ENCODE measurements at regions not wholly inside any gene's neighbourhood (a gene's known extent, or its start where the extent isn't known, plus 50 kb on each side); places are given as distances from the start of the nearest gene placed in this dataset.

- Mint-ChIP-seq H3K27ac (no peak overlapping the region), H3K36me3 (no peaks in the 10 kb centered on the region), H3K27me3 (peaks cover 1 to 11% of the 10 kb centered on the region in 2 donors), H3K4me1 (peaks cover 0 to 3% (median 0%) of the 10 kb centered on the region in 3 donors), H3K4me3 (no peak overlapping the region), H3K9me3 (no peaks in the 10 kb centered on the region)
- Histone ChIP-seq H3K27me3 (replicated peaks in 1 of 2; ENCODE audit: control insufficient read depth in 2 of 2, extremely low read depth in 1 of 2, insufficient read depth in 2 of 2, low read length in 1 of 2) (no peaks in the 10 kb centered on the region), H3K9me3 (no peaks in the 10 kb centered on the region), H3K4me3 (ENCODE audit: control insufficient read depth in 1 of 2, extremely low read depth in 1 of 2, low read length in 1 of 2) (no peak overlapping the region), H3K4me1 (ENCODE audit: control insufficient read depth in 1 of 2, extremely low read depth in 1 of 2, insufficient read depth in 2 of 2, low read length in 2 of 2) (no peaks in the 10 kb centered on the region), H3K36me3 (ENCODE audit: control insufficient read depth in 2 of 2, extremely low read depth in 1 of 2, insufficient read depth in 1 of 2, low read length in 1 of 2) (no peaks in the 10 kb centered on the region), H3K27ac (ENCODE audit: low read length) (no peak overlapping the region)
- POLR2A ChIA-PET: no interaction called here
- DNase-seq (no peak), ATAC-seq (replicated peaks in 1 of 4) (no peak)
- CTCF ChIA-PET: no interaction called here
These were observed 94.8 kb upstream of the APC start for GRCh38 chr5:112642885-112643284.

GRCh38 chr5:112643339-112643971 is 94.2 kb upstream of the APC start:
- Histone ChIP-seq H3K27ac (ENCODE audit: low read length) (no peak overlapping the region), H3K4me3 (ENCODE audit: control insufficient read depth in 1 of 2, extremely low read depth in 1 of 2, low read length in 1 of 2) (no peak overlapping the region), H3K9me3 (no peaks in the 10 kb centered on the region), H3K4me1 (ENCODE audit: control insufficient read depth in 1 of 2, extremely low read depth in 1 of 2, insufficient read depth in 2 of 2, low read length in 2 of 2) (no peaks in the 10 kb centered on the region), H3K27me3 (replicated peaks in 1 of 2; ENCODE audit: control insufficient read depth in 2 of 2, extremely low read depth in 1 of 2, insufficient read depth in 2 of 2, low read length in 1 of 2) (no peaks in the 10 kb centered on the region), H3K36me3 (ENCODE audit: control insufficient read depth in 2 of 2, extremely low read depth in 1 of 2, insufficient read depth in 1 of 2, low read length in 1 of 2) (no peaks in the 10 kb centered on the region)
- no peak for ATAC-seq (replicated peaks in 1 of 4)
- no peak for DNase-seq
- Mint-ChIP-seq H3K27me3 (peaks cover 1 to 15% of the 10 kb centered on the region in 2 donors), H3K4me3 (no peak overlapping the region), H3K4me1 (peaks cover 0 to 3% (median 0%) of the 10 kb centered on the region in 3 donors), H3K9me3 (no peaks in the 10 kb centered on the region), H3K27ac (no peak overlapping the region), H3K36me3 (no peaks in the 10 kb centered on the region)
- ChIA-PET POLR2A (interaction anchor here in 1 of 2 donors (0.7 kb wide), 1 partner anchor 854 kb away, joined by 3 read pairs; no protein-coding TSS in a partner anchor), CTCF (no interaction called here)
- WGBS (ENCODE audit: insufficient coverage): 67% methylated on average over 2 of the region's 4 CpGs

GRCh38 chr5:112646139-112646936 is 91.3 kb upstream of the APC start:
- Mint-ChIP-seq H3K4me1 (peaks cover 0 to 3% (median 0%) of the 10 kb centered on the region in 3 donors), H3K27ac (no peak overlapping the region), H3K4me3 (no peak overlapping the region), H3K27me3 (peaks cover 3 to 26% of the 10 kb centered on the region in 2 donors), H3K9me3 (no peaks in the 10 kb centered on the region), H3K36me3 (no peaks in the 10 kb centered on the region)
- no peaks in the 10 kb centered on the region for H3K9me3 ChIP-seq
- no peaks in the 10 kb centered on the region for H3K27me3 ChIP-seq (replicated peaks in 1 of 2; ENCODE audit: control insufficient read depth in 2 of 2, extremely low read depth in 1 of 2, insufficient read depth in 2 of 2, low read length in 1 of 2)
- H3K4me1 ChIP-seq (ENCODE audit: control insufficient read depth in 1 of 2, extremely low read depth in 1 of 2, insufficient read depth in 2 of 2, low read length in 2 of 2): no peaks in the 10 kb centered on the region
- 100% methylated on average over 1 of the region's 4 CpGs for WGBS (ENCODE audit: insufficient coverage)
- POLR2A ChIA-PET: no interaction called here
- no peak for ATAC-seq (replicated peaks in 1 of 4)
- H3K4me3 ChIP-seq (ENCODE audit: control insufficient read depth in 1 of 2, extremely low read depth in 1 of 2, low read length in 1 of 2): no peak overlapping the region
- H3K36me3 ChIP-seq (ENCODE audit: control insufficient read depth in 2 of 2, extremely low read depth in 1 of 2, insufficient read depth in 1 of 2, low read length in 1 of 2): no peaks in the 10 kb centered on the region
- CTCF ChIA-PET: interaction anchor here in 1 of 2 donors (0.8 kb wide), 1 partner anchor 439 kb away, joined by 3 read pairs; no protein-coding TSS in a partner anchor
- H3K27ac ChIP-seq (ENCODE audit: low read length): no peak overlapping the region
- no peak for DNase-seq

DNA sequence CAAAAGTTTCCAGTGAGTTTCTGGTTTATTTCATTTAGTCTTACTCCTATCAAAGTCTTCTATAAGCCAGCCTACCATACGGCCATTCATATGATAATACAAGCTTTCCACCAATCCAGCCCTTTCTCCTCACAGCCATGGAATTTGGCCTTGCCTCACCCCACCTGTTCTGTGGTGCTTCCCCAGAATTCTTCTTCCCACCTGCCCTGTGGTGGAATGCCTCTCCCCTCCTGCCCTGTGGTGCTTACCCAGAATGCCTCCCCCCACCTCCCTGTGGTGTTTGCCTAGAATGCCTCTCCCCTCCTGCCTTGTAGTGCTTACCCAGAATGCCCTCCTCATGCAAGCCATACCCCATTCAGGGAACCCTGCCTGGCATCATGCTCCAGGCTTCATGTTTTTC is 90.3 kb upstream of the APC start:
- no peaks in the 10 kb centered on the region for H3K27me3 ChIP-seq (replicated peaks in 1 of 2; ENCODE audit: control insufficient read depth in 2 of 2, extremely low read depth in 1 of 2, insufficient read depth in 2 of 2, low read length in 1 of 2)
- POLR2A ChIA-PET: no interaction called here
- H3K36me3 Mint-ChIP-seq: no peaks in the 10 kb centered on the region
- H3K9me3 ChIP-seq: no peaks in the 10 kb centered on the region
- ATAC-seq (replicated peaks in 1 of 4) (no peak), DNase-seq (no peak)
- H3K4me3 ChIP-seq (ENCODE audit: control insufficient read depth in 1 of 2, extremely low read depth in 1 of 2, low read length in 1 of 2): no peak overlapping the region
- no peak overlapping the region for H3K4me3 Mint-ChIP-seq
- WGBS (ENCODE audit: insufficient coverage): 75% methylated on average over 1 of the region's 1 CpG
- peaks cover 4 to 26% of the 10 kb centered on the region in 2 donors for H3K27me3 Mint-ChIP-seq
- no peaks in the 10 kb centered on the region for H3K4me1 ChIP-seq (ENCODE audit: control insufficient read depth in 1 of 2, extremely low read depth in 1 of 2, insufficient read depth in 2 of 2, low read length in 2 of 2)
- no peaks in the 10 kb centered on the region for H3K36me3 ChIP-seq (ENCODE audit: control insufficient read depth in 2 of 2, extremely low read depth in 1 of 2, insufficient read depth in 1 of 2, low read length in 1 of 2)
- no peak overlapping the region for H3K27ac ChIP-seq (ENCODE audit: low read length)
- H3K9me3 Mint-ChIP-seq: no peaks in the 10 kb centered on the region
- H3K27ac Mint-ChIP-seq: no peak overlapping the region
- CTCF ChIA-PET: interaction anchor here in 1 of 2 donors (0.8 kb wide), 1 partner anchor 440 kb away, joined by 3 read pairs; no protein-coding TSS in a partner anchor
- H3K4me1 Mint-ChIP-seq: peaks cover 0 to 3% (median 0%) of the 10 kb centered on the region in 3 donors

DNA sequence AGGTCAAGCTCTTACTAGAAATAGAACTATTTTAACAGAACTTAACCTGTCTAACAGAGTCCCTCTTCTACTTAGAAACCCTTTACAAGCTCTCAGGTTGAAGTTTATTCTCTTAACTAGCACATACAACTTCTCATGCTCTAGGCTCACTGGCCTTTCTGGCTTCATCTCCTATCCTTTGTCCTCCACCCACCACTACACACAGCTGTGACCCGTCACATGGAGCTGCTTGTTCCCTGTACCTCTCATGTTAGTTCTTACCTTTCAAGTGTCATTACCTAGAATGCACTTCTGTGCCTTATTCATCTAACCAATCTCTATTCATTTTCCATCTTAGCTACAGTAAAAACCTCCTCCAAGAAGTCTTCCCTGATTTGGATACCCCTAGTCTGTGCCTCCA is 89.4 kb upstream of the APC start:
- peaks cover 6 to 32% of the 10 kb centered on the region in 2 donors for H3K27me3 Mint-ChIP-seq
- no peak overlapping the region for H3K4me3 Mint-ChIP-seq
- CTCF ChIA-PET: no interaction called here
- H3K27ac ChIP-seq (ENCODE audit: low read length): no peak overlapping the region
- H3K36me3 ChIP-seq (ENCODE audit: control insufficient read depth in 2 of 2, extremely low read depth in 1 of 2, insufficient read depth in 1 of 2, low read length in 1 of 2): no peaks in the 10 kb centered on the region
- POLR2A ChIA-PET: no interaction called here
- ATAC-seq (replicated peaks in 1 of 4): no peak
- H3K27ac Mint-ChIP-seq: no peak overlapping the region
- H3K9me3 Mint-ChIP-seq: no peaks in the 10 kb centered on the region
- no peaks in the 10 kb centered on the region for H3K36me3 Mint-ChIP-seq
- DNase-seq: no peak
- no peaks in the 10 kb centered on the region for H3K9me3 ChIP-seq
- H3K4me3 ChIP-seq (ENCODE audit: control insufficient read depth in 1 of 2, extremely low read depth in 1 of 2, low read length in 1 of 2): no peak overlapping the region
- no peaks in the 10 kb centered on the region for H3K4me1 ChIP-seq (ENCODE audit: control insufficient read depth in 1 of 2, extremely low read depth in 1 of 2, insufficient read depth in 2 of 2, low read length in 2 of 2)
- no peaks in the 10 kb centered on the region for H3K27me3 ChIP-seq (replicated peaks in 1 of 2; ENCODE audit: control insufficient read depth in 2 of 2, extremely low read depth in 1 of 2, insufficient read depth in 2 of 2, low read length in 1 of 2)
- peaks cover 0 to 3% (median 0%) of the 10 kb centered on the region in 3 donors for H3K4me1 Mint-ChIP-seq
- WGBS (ENCODE audit: insufficient coverage): 73% methylated on average over 1 of the region's 1 CpG

DNA sequence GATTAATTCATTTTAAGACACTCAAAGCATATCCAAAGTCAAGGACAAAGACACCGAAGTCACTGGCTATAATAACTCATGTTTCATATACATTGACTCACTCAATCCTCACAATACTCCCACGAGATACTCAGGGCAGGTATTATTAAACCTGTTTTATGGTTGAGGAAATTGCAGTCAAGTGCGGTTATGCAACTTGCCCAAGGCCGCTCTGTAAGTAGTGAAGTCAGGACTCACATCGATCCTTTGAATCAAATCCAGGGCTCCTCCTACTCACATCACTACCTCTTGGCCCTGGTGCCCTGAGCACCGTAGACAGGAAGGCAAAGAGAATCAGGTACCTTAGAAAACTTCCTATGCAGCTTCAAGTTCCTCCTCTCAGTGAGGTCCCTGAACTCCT is 87.8 kb upstream of the APC start:
- ATAC-seq (replicated peaks in 1 of 4): no peak
- Histone ChIP-seq H3K27me3 (replicated peaks in 1 of 2; ENCODE audit: control insufficient read depth in 2 of 2, extremely low read depth in 1 of 2, insufficient read depth in 2 of 2, low read length in 1 of 2) (no peaks in the 10 kb centered on the region), H3K36me3 (ENCODE audit: control insufficient read depth in 2 of 2, extremely low read depth in 1 of 2, insufficient read depth in 1 of 2, low read length in 1 of 2) (no peaks in the 10 kb centered on the region), H3K9me3 (no peaks in the 10 kb centered on the region), H3K4me1 (ENCODE audit: control insufficient read depth in 1 of 2, extremely low read depth in 1 of 2, insufficient read depth in 2 of 2, low read length in 2 of 2) (no peaks in the 10 kb centered on the region), H3K27ac (ENCODE audit: low read length) (no peak overlapping the region), H3K4me3 (ENCODE audit: control insufficient read depth in 1 of 2, extremely low read depth in 1 of 2, low read length in 1 of 2) (no peak overlapping the region)
- Mint-ChIP-seq H3K4me3 (no peak overlapping the region), H3K4me1 (peaks cover 0 to 3% (median 0%) of the 10 kb centered on the region in 3 donors), H3K27me3 (peaks cover 9 to 38% of the 10 kb centered on the region in 2 donors), H3K27ac (no peak overlapping the region), H3K36me3 (no peaks in the 10 kb centered on the region), H3K9me3 (no peaks in the 10 kb centered on the region)
- WGBS (ENCODE audit: insufficient coverage): 86% methylated on average over 2 of the region's 6 CpGs
- ChIA-PET POLR2A (no interaction called here), CTCF (no interaction called here)
- no peak for DNase-seq

Data from T-cell (primary cell).